ENCODE measurements at regions not wholly inside any gene's neighbourhood (a gene's known extent, or its start where the extent isn't known, plus 50 kb on each side); places are given as distances from the start of the nearest gene placed in this dataset.

DNA sequence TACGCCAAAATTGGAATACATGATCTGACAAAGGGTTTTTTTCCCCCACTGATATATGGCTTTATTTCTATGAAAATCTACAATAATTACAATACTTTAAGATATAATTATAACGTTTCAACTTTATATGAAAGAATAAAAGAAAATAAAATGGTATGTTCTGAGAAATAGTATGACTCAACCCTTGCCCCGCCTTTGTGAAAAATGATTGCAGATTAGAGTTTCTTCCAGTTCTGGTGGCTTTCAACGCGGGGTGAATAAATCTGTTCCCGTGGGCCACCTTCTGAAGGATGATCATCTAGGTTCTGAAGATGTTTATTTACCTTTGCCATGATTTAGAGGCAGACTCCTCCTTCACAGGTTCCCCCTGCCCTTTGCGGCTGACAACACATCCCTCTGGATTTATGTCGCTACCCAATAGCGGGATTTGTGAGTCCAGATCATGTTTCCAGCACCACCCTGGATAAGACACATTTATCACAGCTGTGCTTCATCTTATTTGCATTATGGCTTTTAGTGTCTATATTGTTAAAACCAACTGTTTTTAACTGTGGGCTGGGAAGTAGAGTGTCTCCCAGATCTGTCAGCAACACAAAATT is 607.0 kb upstream of the KIRREL3 start (continued):
- TF ChIP-seq, protein P1, sequence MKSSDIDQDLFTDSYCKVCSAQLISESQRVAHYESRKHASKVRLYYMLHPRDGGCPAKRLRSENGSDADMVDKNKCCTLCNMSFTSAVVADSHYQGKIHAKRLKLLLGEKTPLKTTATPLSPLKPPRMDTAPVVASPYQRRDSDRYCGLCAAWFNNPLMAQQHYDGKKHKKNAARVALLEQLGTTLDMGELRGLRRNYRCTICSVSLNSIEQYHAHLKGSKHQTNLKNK (CRISPR knock-in tag; IDR thresholded peaks at IDR 0.05): no peak
- TF ChIP-seq, protein P2, sequence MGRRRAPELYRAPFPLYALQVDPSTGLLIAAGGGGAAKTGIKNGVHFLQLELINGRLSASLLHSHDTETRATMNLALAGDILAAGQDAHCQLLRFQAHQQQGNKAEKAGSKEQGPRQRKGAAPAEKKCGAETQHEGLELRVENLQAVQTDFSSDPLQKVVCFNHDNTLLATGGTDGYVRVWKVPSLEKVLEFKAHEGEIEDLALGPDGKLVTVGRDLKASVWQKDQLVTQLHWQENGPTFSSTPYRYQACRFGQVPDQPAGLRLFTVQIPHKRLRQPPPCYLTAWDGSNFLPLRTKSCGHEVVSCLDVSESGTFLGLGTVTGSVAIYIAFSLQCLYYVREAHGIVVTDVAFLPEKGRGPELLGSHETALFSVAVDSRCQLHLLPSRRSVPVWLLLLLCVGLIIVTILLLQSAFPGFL (CRISPR knock-in tag; IDR thresholded peaks at IDR 0.05; ENCODE audit: borderline replicate concordance): no peak
- TF ChIP-seq KAT7 (CRISPR knock-in tag; IDR thresholded peaks at IDR 0.05; ENCODE audit: borderline replicate concordance) (no peak), CBFB (CRISPR knock-in tag; IDR thresholded peaks at IDR 0.05; ENCODE audit: low read depth) (no peak), IRF2 (CRISPR knock-in tag; IDR thresholded peaks at IDR 0.05; ENCODE audit: borderline replicate concordance, low read depth) (no peak), SMAD3 (CRISPR knock-in tag; IDR thresholded peaks at IDR 0.05; ENCODE audit: borderline replicate concordance) (no peak), ZNF317 (CRISPR knock-in tag; IDR thresholded peaks at IDR 0.05; ENCODE audit: borderline replicate concordance, low read depth) (no peak), TCF7 (CRISPR knock-in tag; IDR thresholded peaks at IDR 0.05; ENCODE audit: low read depth) (no peak), HMGA2 (CRISPR knock-in tag; IDR thresholded peaks at IDR 0.05) (no peak)
- TF ChIP-seq, protein P3, sequence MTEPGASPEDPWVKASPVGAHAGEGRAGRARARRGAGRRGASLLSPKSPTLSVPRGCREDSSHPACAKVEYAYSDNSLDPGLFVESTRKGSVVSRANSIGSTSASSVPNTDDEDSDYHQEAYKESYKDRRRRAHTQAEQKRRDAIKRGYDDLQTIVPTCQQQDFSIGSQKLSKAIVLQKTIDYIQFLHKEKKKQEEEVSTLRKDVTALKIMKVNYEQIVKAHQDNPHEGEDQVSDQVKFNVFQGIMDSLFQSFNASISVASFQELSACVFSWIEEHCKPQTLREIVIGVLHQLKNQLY (CRISPR knock-in tag; IDR thresholded peaks at IDR 0.05): no peak
- TF ChIP-seq, protein P4, sequence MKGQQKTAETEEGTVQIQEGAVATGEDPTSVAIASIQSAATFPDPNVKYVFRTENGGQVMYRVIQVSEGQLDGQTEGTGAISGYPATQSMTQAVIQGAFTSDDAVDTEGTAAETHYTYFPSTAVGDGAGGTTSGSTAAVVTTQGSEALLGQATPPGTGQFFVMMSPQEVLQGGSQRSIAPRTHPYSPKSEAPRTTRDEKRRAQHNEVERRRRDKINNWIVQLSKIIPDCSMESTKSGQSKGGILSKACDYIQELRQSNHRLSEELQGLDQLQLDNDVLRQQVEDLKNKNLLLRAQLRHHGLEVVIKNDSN (CRISPR knock-in tag; IDR thresholded peaks at IDR 0.05): no peak

DNA sequence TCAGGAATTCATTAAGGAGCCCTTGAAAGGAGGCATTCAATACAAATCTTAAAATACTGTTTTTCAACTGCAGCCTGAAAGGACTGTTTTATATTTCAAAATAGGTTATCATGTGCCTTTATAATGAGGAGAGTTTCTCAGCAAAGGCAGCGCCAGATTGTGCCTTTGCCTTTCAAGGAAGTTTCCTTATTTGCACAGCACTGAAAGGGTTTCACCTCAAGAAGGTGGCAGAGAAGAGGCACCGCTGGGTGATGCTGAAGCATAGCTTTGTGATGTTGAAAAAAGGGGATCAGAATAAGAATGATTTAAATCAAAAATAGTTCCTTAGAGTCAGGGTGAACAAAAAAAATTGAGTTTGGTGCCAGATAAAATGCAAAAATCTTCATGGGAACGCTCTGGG is 601.0 kb upstream of the KIRREL3 start:
- H3K4me3 Mint-ChIP-seq: no peak overlapping the region
- ATAC-seq: peak; percentile 70
- no peaks in the 10 kb centered on the region for H3K36me3 Mint-ChIP-seq
- peaks cover 17% of the 10 kb centered on the region for H3K4me1 Mint-ChIP-seq
- no peak for DNase-seq (ENCODE audit: low spot score)
- H3K27ac Mint-ChIP-seq: 0 out of 2 replicates have a peak overlapping the region, but pooled peaks have one; percentile 5
- TF ChIP-seq TEAD1 (CRISPR knock-in tag; IDR thresholded peaks at IDR 0.05) (no peak), TP53 (CRISPR knock-in tag; IDR thresholded peaks at IDR 0.05) (no peak), ESRRA (CRISPR knock-in tag; IDR thresholded peaks at IDR 0.05; ENCODE audit: borderline replicate concordance) (no peak), ZNF232 (CRISPR knock-in tag; IDR thresholded peaks at IDR 0.05) (no peak), NFYB (CRISPR knock-in tag; conservative IDR thresholded peaks at IDR 0.05; ENCODE audit: low read depth) (no peak), CREM (CRISPR knock-in tag; IDR thresholded peaks at IDR 0.05) (no peak)
- TF ChIP-seq, protein P5, sequence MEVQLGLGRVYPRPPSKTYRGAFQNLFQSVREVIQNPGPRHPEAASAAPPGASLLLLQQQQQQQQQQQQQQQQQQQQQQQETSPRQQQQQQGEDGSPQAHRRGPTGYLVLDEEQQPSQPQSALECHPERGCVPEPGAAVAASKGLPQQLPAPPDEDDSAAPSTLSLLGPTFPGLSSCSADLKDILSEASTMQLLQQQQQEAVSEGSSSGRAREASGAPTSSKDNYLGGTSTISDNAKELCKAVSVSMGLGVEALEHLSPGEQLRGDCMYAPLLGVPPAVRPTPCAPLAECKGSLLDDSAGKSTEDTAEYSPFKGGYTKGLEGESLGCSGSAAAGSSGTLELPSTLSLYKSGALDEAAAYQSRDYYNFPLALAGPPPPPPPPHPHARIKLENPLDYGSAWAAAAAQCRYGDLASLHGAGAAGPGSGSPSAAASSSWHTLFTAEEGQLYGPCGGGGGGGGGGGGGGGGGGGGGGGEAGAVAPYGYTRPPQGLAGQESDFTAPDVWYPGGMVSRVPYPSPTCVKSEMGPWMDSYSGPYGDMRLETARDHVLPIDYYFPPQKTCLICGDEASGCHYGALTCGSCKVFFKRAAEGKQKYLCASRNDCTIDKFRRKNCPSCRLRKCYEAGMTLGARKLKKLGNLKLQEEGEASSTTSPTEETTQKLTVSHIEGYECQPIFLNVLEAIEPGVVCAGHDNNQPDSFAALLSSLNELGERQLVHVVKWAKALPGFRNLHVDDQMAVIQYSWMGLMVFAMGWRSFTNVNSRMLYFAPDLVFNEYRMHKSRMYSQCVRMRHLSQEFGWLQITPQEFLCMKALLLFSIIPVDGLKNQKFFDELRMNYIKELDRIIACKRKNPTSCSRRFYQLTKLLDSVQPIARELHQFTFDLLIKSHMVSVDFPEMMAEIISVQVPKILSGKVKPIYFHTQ (CRISPR knock-in tag; IDR thresholded peaks at IDR 0.05): no peak
- ChIA-PET POLR2A (interaction anchor here (0.7 kb wide), 1 partner anchor 342 kb away, joined by 3 read pairs; no protein-coding TSS in a partner anchor), CTCF (no interaction called here)
- H3K9me3 Mint-ChIP-seq: no peaks in the 10 kb centered on the region
- no peaks in the 10 kb centered on the region for H3K27me3 Mint-ChIP-seq (ENCODE audit: low read depth)

DNA sequence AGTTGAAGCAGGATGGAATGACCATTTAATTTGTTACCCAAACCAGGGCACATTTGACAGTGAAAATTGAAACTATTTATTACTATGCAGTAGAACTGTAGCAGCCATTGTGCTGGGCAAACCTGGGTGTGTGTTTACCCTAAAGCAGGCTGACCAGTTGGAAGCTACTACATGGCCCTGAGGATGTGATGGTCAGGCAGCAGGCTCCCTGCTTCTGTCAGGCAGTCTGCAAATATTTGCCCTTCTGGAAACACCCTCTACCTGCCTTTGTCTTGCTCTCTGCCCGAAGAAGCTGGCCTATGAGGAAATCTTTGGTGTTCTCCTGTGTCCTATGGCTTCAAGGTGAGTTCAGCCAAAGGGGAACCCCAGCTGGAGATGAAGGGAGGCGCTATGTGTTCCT is 600.1 kb upstream of the KIRREL3 start:
- Mint-ChIP-seq H3K9me3 (no peaks in the 10 kb centered on the region), H3K27ac (no peak overlapping the region), H3K27me3 (ENCODE audit: low read depth) (no peaks in the 10 kb centered on the region), H3K4me3 (no peak overlapping the region), H3K36me3 (no peaks in the 10 kb centered on the region), H3K4me1 (peaks cover 17% of the 10 kb centered on the region)
- no peak for DNase-seq (ENCODE audit: low spot score)
- ChIA-PET CTCF (no interaction called here), POLR2A (interaction anchor here (0.5 kb wide), 1 partner anchor 15 kb away, joined by 4 read pairs; no protein-coding TSS in a partner anchor)
- no peak for ATAC-seq
- TF ChIP-seq ETV6 (CRISPR knock-in tag; IDR thresholded peaks at IDR 0.05) (no peak), TEAD4 (CRISPR knock-in tag; IDR thresholded peaks at IDR 0.05) (no peak), NR1H2 (CRISPR knock-in tag; IDR thresholded peaks at IDR 0.05) (no peak), SP1 (CRISPR knock-in tag; conservative IDR thresholded peaks at IDR 0.05) (no peak), EMX1 (CRISPR knock-in tag; IDR thresholded peaks at IDR 0.05) (no peak)
- TF ChIP-seq, protein P6, sequence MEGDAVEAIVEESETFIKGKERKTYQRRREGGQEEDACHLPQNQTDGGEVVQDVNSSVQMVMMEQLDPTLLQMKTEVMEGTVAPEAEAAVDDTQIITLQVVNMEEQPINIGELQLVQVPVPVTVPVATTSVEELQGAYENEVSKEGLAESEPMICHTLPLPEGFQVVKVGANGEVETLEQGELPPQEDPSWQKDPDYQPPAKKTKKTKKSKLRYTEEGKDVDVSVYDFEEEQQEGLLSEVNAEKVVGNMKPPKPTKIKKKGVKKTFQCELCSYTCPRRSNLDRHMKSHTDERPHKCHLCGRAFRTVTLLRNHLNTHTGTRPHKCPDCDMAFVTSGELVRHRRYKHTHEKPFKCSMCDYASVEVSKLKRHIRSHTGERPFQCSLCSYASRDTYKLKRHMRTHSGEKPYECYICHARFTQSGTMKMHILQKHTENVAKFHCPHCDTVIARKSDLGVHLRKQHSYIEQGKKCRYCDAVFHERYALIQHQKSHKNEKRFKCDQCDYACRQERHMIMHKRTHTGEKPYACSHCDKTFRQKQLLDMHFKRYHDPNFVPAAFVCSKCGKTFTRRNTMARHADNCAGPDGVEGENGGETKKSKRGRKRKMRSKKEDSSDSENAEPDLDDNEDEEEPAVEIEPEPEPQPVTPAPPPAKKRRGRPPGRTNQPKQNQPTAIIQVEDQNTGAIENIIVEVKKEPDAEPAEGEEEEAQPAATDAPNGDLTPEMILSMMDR (IDR thresholded peaks at IDR 0.05): no peak
- TF ChIP-seq, protein P7, sequence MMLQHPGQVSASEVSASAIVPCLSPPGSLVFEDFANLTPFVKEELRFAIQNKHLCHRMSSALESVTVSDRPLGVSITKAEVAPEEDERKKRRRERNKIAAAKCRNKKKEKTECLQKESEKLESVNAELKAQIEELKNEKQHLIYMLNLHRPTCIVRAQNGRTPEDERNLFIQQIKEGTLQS (CRISPR knock-in tag; conservative IDR thresholded peaks at IDR 0.05): no peak
- TF ChIP-seq, protein P8, sequence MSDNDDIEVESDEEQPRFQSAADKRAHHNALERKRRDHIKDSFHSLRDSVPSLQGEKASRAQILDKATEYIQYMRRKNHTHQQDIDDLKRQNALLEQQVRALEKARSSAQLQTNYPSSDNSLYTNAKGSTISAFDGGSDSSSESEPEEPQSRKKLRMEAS (CRISPR knock-in tag; IDR thresholded peaks at IDR 0.05): no peak

Measured in WTC11 (cell line).